HG03558 (cell line): ENCODE measurements at regions not wholly inside any gene's neighbourhood (a gene's known extent, or its start where the extent isn't known, plus 50 kb on each side); places are given as distances from the start of the nearest gene placed in this dataset.

Experiments
- ATAC-seq: cut with Tn5 transposase; IDR thresholded peaks from one replicate; pipeline ENCODE4 v1.9.1; 2021; ENCODE audit warnings: moderate number of reproducible peaks; ENCODE audit not compliant: unreplicated experiment; ENCODE audit errors: extremely low read depth

DNA sequence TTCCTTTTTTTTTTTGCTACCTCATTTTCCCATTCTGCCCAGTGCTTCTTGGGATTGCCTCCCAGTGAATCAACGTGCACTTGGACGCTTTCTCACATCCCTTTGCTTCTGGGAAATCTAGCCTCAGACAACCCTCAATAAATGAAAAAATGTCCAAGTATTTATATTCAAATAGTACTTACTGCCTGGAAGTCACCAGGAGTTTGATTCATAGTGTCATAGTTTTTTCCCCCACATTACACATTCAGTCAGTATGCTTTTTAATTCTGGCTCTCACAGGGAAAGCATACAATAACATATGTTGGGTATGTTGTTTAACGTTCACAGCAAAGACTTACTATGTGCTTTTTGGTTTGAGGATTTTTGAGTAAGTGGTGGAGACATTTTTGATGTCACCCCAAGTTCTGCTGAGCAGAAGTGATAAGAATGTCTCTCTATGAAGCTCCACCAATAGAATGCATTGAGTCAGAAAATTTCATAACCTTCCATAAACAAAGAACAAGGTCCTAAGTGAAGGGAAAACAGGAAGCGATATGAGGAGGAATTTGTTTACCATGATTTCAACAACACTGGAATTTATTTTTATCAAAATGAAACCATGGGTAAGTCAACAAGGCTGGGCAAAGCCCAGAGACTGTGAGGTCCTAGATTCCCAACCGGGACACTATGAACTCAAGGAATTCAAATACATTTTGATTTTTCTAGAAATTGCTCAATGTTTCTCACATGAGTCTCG lies 301.2 kb upstream of the BMP2 start:
- ATAC-seq = no peak

DNA sequence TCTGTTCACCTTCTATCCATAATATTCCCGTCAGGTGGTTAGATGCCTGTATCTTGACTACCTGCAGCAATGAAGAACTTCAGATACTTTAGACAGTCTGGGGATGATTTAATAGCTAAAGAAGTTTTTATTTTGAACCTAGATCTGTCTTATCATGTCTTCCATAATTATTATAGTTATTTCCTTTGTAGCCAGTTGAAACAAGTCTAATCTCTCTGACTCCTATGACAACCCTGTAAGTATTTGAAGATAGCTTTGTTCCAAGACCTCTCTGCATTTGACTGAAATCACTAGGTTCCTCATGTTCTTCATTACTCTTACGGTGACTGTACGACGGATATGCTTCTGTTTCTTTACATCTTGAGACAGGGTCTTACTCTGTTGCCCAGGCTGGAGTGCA lies 316.6 kb upstream of the BMP2 start:
- no peak for ATAC-seq

DNA sequence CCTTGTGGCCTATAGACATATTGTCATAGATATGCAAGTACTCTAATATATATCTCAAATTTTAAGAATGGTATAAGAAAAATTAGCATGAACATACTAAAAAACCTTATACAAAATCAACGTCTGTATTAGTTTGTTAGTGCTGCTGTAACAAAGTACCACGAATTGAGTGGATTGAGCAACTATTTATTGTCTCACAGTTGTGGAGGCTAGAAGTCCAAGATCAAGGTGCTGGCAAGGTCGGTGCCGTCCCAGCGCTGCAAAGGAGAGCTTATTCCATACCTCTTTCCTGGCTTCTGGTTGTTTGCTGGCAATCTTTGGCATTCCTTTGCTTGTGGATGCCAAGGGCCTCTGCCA lies 317.6 kb upstream of the FERMT1 start:
- ATAC-seq = no peak

DNA sequence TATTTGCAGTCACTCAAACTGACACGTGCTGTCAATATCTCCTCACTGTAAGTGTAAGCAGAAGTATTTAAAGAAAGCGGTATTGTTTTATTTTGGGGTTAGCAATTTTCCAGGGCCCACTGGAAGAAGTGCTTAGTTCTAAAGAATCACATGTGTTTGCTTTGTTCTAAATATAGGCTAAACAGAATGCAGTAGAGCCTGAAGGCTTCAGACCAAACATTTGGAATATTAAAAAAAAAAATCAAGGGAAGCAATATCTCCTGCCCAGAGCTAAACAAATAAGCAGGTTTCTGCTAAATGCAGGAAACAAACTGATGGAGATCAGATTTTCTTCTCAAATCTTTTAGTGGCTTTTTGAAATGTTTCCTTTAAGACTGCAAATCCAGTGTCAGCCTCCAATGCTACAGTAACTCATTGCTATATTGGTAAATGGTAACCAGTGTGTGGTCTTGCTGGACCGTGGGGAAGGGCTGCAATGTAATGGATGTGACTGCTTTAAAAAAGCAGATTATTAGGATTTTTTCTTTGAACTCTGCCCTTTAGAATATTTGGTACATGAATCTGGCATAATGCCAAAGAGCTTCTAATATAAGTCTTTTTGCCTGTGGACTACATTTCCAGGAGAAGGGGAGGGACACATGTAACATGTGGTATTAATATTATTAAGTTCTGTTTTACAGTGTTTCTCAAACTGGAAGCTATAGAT lies 317.1 kb upstream of the FERMT1 start:
- no peak for ATAC-seq

DNA sequence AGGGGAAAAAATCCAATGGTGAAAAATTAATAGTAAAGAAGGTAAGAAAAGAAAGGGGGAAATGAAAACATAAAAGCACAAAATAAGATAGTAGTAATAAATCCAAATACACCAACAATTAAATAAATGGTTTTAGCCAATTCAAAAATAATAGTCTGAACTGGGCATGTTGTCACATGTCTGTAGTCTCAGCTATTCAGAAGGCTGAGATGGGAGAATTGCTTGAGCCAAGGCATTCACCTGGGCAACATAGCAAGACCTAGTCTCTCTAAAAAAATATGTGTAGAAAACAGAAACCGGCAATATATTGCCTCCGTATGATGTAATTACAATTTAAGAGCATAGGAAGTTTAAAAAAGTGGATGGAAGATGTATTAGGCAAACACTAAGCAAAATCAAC lies 311.3 kb upstream of the FERMT1 start:
- ATAC-seq = no peak

DNA sequence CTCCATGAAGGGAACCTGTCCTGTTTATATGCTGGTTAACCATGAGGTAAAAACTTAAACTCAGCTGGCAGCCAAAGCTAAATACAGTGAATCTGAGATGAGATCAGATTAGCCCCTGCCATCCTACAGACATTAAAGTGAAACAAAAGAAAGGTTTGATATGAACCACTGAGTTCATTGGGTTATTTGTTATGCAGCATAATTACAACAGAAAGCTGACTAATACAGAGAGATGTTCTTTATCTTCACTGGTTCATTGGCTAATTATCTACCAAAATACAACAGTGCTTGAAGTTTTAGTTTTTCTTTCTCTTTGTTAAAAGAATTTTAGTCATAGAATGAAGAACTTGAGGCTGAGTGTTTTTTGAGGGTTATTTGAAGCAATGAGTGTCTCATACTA lies 307.6 kb upstream of the FERMT1 start:
- no peak for ATAC-seq

DNA sequence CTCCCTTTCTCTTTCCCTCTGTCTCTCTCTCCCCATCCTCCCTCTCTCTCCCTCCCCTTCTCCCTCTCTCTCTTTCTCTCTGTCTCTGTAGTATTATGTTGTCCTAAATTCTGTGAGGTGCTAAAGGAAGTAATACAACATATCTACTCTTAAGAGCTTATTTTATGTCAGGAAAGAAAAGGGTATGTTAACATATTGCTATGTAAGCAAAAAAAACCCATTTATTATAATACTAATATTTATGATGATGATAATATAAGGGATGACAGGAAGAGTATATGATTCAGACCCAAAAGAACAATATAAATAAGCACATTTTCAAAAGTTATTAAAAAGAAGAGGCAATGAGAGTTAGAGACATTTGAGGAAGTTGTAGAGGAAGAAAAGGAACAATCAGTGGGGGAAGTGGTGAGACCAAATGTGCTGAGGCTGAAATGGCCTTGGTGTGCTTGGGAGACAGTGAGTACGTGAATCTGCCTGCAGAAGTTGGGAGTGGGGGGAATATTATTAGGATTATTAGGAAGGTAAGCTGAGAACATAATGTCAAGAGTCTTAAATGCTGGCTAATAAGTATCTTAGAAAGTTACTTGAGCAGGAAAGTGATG lies 303.6 kb upstream of the FERMT1 start:
- no peak for ATAC-seq

DNA sequence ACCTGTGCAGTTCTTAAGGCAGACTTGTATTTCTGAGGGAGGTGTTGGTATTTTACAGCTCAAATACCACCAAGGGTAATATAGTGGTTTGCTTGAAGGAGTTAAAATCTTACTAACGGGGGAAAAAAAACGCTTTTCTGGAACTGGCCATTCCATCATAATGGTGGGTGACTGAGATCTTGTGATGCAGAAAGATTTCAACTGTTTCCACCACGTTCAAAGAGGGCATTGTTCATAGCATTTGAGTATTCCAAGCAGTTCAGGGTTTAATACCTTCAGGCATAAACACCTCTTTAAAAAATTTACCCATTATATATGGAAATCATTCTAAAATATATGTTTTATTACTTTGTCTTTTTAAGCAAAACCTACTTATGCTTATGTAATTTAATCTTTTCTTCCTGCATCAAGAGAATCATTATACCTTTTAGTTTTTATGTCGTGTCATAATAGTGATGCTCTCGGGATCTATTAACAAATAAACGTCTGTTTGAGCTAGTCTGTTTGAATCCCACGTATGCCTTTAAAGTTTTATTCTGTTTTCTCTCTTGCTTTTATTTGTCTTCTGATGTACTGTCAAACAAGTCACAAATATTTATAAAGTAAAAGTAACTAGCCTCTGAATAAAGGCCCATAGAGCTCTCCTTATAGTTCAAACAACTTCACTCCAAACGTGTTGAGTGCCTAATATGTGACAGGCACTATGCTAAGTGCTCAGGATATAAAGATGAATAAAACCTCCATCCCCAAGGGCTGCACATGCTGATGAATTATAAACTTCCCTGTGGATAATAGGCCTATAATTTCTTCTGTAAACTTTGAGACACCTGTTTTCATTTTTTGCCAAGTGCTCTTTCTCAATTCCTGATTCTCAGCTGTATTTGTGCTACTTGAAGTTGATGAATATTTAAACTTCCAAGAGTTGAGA lies 298.8 kb upstream of the FERMT1 start:
- no peak for ATAC-seq

DNA sequence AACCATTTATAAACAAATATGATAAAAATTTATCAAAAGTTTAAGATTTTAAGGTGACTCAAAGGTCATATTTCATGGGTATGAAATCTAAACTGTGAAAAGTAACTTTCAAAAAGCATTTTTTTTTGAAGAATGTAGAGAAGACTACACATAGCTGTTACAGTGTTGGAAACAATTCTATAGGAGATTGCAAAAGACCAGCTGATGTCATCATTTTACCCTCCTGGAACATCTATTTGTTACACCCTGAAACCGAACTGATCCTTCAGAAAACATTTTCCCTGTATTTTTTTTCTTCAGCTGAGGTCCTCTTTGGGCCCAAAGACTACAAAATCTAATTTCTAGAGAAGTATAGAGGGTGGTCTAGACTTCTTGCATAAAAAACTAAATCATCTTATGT lies 297.5 kb upstream of the FERMT1 start:
- ATAC-seq = no peak

DNA sequence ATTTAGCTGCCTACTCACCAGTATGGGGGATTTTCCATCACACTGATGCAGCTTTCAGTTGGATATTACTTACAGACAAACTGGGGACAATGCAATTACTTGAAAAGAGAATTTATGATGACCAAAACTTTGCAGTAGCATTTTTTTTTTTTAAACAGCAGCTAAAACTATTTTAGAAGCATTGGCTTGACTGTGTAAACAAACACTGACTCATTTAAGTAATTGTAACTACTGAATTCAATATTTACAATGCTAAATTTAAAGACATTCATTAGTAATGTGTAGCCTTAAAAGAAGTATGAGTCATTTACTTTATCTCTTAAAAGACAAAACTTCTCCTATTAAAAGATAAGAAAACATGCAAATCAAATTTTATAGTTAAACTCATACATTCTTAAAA lies 295.9 kb upstream of the FERMT1 start:
- ATAC-seq = no peak

DNA sequence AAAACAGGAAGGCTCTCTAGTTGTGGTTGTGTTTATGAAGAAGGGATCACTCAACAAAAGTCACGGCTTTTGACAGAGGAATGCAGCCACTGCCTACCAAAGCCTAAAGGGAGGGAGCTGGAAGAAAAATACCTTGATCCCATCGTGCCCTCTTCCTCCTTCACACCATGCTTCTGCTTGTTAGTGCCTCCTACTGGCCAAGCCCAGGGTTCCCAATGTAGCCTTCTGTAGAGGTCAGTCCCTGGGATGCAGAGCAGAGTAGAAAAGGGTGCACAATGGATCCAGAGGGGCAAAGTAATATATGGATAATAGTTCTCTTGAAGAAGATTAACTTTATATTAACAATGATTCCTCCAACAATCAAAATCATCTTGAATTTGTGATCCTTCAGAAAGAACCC lies 293.5 kb upstream of the FERMT1 start:
- ATAC-seq = no peak

DNA sequence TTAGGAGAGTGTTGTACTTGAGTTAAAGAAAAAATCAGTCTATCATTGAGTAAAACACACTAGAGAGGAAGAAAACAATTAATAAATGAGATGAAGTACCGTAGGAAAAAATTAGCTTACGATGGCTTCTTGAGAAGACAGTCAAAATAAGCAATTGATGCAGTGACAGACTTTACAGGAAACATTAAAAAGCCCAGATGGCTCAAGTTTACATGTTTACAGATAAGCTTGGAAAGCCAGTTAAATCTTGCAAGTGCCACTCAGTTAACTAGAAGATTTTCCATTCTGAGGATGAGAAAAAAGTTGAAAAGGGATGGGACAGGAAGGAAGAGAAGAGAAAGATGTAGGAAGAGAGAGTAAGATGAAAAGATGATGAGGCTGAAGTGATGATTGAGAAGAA lies 288.8 kb upstream of the FERMT1 start:
- no peak for ATAC-seq

DNA sequence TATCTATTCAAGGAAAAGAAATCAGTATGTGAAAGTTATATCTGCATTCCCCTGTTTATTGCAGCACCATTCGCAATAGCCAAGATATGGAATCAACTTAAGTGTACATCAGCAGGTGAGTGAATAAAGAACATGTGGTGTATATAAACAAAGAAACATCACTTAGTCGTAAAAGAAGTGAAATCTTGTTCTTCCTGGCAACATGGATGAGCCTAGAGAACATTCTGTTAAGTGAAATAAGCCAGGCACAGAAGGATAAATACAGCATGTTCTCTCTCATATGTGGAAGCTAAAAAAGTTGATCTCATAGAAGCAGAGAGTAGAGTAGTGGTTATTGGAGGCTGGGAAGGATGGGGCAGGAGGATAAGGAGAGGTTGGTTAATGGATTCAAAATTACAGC lies 287.9 kb upstream of the FERMT1 start:
- no peak for ATAC-seq

DNA sequence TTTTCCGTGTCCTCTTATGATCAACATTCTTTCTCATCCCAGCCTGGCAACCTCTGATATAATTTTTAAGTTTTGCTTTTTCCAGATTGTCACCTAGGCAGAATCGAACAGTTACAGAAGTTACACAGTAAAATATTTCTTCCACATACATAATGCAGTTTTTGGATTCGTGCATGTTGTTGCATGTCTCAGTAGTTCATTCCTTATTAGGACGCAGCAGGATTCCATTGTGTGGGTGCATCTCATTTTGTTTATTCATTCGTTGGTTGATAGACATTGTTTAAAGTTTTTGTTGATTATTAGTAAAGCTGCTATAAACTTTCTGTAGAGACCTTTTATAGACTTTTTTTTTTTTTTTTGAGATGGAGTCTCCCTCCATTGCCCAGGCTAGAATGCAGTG lies 284.3 kb upstream of the FERMT1 start:
- ATAC-seq = no peak

DNA sequence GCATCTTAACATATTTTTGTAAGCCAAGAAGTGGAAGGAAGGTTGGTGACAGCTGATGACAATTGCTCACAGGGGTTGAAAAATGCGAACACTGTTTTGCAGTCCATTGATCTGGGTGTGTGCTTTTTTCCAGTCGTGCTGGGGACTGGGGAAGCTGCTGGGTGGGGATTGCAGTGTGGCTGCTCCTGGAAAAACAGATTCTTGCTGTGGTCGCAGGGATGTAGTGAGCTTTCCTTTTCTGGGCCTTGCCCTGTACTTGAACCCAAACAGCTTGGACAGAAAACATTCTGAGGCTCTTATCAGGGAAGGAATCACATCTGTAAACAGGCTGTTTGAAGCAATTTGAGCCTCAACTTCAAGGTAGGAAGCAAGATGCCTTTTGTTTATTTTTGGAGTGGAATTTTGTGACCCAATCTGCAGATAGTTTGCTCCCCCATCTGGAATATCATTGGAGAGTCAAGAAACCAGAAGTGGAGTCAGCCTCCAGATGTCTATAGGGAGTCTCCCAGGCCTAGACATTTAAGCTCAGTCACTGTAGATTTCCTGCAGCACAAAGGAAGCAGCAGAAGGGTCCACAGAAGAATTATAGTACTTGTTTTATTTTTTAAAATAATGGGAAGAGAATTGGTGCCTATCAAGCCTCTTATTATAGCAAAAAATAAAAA lies 279.2 kb upstream of the FERMT1 start:
- ATAC-seq = no peak

DNA sequence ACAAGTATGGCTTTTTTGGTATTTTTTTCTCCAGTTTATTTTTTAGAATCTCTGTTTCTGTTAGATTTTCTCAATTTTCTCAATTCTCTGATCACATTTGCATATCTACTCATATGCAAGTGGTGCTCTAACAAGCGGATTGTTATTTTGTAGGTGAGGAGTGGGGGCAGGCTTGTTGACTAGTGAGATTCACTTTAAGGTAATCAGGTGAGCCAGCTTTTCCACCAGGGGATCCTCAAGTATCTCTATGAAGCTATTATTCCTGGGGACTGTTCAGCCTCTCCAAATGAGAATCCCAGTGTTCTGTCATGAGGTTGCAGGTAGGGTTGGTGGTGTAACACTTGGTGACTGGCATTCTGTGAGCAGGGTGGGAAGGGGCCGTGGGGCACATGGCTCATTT lies 274.3 kb upstream of the FERMT1 start:
- no peak for ATAC-seq

DNA sequence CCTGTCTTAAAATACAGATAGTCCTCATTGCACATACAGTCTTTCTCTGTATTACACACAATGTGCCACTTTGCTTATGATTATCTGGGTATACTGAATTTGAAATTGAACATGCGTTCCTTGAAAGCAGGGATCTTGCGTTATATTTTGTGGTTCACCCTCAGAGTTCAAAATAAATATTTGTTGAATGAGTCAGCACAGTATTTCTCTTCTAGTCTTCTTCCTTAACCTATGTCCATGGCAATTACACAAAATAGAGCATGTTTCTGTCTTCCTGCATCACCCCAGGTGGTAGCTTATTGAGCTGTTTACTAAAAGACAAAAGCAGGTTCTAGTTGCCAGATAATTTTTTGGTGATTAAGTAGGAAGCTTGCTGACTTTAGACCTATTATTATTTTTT lies 272.9 kb upstream of the FERMT1 start:
- ATAC-seq = no peak

DNA sequence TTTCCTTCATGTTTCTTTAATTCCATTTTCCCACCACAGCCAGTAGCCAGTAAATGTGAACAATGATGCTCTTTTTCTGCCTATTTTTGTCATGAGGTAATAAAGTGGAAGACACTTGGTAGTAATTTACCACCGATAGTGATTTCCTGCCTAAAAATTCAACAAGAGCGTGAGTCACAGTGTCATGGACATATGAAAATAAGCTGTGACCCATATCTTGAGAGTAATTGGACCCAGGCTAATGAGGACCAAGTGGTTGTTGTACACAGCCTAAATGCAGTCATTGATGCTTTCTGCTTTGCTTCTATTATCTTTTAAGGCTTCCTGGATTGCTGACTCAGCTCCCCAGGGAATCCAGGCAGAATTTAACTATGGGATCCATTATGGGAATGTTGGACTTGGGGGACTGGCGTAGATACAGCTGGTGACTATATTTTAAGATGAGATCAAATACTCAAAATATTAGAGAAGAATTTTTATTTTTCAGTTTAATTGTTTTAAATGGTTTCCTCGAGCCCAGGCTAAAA lies 265.9 kb upstream of the FERMT1 start:
- ATAC-seq = no peak

DNA sequence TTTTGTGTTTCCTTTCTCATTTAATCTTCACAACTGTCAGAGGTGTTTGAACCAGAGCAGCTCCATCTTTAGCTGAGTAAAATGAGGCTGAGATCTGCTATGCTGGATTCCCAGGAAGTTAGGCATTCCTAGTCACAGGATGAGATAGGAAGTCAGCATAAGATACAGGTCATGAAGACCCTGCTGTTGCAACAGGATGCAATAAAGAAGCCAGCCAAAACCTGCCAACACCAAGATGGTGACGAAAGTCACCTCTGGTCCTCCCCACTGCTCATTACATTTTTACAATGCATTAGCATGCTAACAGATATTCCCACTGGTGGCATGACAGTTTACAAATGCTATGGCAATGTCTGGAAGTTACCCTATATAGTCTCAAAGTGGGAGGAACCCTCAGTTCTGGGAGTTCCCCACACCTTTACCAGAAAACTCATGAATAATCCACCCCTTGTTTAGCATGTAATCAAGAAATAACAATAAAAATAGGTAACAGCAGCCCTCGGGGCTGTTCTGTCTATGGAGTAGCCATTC lies 262.2 kb upstream of the FERMT1 start:
- no peak for ATAC-seq

DNA sequence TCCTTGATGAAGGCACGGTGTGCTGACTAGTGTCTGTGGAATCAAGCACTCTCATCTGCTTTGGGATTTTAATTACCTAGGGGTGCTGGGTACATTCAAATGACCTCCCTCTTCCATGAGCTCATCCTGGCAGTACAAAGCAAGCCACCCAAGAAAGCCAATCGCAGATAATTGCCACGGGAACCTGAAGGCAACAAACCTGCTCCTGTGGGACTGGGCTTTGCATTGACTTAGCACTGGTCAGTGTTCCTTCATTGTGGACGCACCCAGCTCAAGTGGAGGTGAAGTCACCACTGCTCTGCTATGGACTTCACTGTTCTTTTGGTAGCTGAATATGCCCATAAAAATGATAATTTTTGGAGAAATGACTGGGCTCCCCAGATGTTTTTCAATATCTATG lies 261.6 kb upstream of the FERMT1 start:
- no peak for ATAC-seq
